ENCODE measurements at regions not wholly inside any gene's neighbourhood (a gene's known extent, or its start where the extent isn't known, plus 50 kb on each side); places are given as distances from the start of the nearest gene placed in this dataset.
"Not testable (repeated sequence)": the region's sequence is repeated elsewhere in the genome, so short reads cannot be mapped to it uniquely, and the experiment has no call there.

GRCh38 chr2:223319601-223320000 is 267.6 kb downstream of the KCNE4 start:
- H3K4me3 ChIP-seq (ENCODE audit: control insufficient read depth, low read depth, low read length), result no peak overlapping the region
- TF ChIP-seq, protein P1, sequence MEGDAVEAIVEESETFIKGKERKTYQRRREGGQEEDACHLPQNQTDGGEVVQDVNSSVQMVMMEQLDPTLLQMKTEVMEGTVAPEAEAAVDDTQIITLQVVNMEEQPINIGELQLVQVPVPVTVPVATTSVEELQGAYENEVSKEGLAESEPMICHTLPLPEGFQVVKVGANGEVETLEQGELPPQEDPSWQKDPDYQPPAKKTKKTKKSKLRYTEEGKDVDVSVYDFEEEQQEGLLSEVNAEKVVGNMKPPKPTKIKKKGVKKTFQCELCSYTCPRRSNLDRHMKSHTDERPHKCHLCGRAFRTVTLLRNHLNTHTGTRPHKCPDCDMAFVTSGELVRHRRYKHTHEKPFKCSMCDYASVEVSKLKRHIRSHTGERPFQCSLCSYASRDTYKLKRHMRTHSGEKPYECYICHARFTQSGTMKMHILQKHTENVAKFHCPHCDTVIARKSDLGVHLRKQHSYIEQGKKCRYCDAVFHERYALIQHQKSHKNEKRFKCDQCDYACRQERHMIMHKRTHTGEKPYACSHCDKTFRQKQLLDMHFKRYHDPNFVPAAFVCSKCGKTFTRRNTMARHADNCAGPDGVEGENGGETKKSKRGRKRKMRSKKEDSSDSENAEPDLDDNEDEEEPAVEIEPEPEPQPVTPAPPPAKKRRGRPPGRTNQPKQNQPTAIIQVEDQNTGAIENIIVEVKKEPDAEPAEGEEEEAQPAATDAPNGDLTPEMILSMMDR (IDR thresholded peaks at IDR 0.05; ENCODE audit: control insufficient read depth, insufficient read depth, low read depth, low read length, missing control alignments), result no peak
- no peak for DNase-seq (ENCODE audit: low read depth)

DNA sequence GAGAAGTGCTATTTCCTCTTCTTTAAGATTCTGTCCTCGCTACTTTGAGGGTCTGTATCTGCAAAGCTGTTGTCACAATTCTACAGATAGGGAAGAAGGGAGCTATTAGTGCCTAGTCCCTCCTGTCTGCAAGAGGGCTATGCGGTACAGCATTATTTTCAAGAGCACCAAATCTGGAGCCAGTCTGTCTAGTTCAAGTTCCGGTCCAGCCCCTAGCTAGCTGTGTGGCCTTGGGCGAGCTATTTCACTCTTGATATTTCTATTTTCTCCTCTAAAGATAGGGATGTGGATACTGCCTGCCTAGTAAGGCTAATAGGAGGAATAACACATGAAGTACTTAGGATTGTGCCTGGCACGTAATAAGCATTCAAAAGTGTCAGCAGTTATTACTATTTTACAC is 272.4 kb downstream of the KCNE4 start:
- H3K4me3 ChIP-seq (ENCODE audit: control insufficient read depth, low read depth, low read length), result no peak overlapping the region
- TF ChIP-seq, protein P1 (IDR thresholded peaks at IDR 0.05; ENCODE audit: control insufficient read depth, insufficient read depth, low read depth, low read length, missing control alignments), result no peak
- no peak for DNase-seq (ENCODE audit: low read depth)

DNA sequence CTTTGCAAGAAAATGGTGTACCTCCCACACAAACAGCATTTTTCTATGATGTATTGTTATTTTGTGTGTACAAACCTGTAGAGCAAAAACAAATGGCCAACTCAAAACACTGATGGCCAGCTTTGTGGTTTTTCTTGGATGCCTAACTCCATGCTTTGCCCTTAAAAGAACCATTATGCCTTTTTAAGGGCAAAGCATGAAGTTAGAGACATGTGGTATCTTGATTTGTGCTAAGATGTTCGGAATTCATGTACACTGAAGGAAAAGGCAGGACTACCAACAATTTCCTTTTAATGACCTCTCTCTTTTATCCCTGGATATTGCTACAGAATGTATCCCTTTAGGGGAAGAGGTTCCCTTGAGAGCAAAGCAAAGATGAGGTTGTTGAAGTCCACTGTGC is 273.6 kb downstream of the SCG2 start:
- no peak overlapping the region for H3K4me3 ChIP-seq (ENCODE audit: control insufficient read depth, low read depth, low read length)
- no peak for DNase-seq (ENCODE audit: low read depth)
- TF ChIP-seq, protein P1 (IDR thresholded peaks at IDR 0.05; ENCODE audit: control insufficient read depth, insufficient read depth, low read depth, low read length, missing control alignments), result no peak

DNA sequence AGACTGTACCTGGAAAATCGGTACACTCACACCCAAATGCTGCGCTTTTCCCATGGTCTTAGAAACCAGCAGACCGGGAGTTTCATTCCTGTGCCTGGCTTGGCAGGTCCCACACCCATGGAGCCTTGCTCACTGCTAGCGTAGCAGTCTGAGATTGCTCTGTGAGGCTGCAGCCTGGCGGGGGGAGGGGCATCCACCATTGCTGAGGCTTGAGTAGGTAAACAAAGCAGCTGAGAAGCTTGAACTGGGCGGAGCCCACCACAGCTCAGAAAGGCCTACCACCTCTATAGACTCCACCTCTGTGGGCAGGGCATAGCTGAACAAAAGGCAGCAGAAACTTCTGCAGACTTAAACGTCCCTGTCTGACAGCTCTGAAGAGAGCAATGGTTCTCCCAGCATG is 271.4 kb downstream of the SCG2 start:
- not testable (repeated sequence) for DNase-seq (ENCODE audit: low read depth); H3K4me3 ChIP-seq (ENCODE audit: control insufficient read depth, low read depth, low read length)

GRCh38 chr2:223338016-223338415 is 264.1 kb downstream of the SCG2 start:
- TF ChIP-seq, protein P1 (IDR thresholded peaks at IDR 0.05; ENCODE audit: control insufficient read depth, insufficient read depth, low read depth, low read length, missing control alignments), result no peak

DNA sequence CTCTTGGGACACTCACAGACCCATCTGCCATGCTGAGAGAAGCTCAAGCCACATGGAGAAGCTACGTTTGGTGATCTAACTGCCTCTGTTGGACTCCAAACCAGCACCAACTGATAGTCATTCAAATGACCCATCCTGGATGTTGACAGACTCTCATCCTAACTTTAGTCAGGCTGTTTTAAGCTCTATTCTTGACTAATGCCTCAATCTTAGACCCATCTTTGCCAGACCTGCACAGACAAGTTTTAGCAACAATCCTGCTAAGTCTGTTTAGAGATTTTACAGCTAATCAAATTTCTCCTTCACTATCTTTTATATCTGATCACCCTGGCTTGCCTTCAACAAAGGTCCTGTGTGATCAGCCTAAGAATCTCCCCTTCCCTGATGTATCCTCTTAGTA is 245.1 kb downstream of the SCG2 start:
- DNase-seq (ENCODE audit: low read depth), result no peak
- TF ChIP-seq, protein P1 (IDR thresholded peaks at IDR 0.05; ENCODE audit: control insufficient read depth, insufficient read depth, low read depth, low read length, missing control alignments), result no peak
- H3K4me3 ChIP-seq (ENCODE audit: control insufficient read depth, low read depth, low read length), result no peak overlapping the region

More at GRCh38 chr2:223338016-223338415, 264.1 kb downstream of the SCG2 start:
- no peak overlapping the region for H3K4me3 ChIP-seq (ENCODE audit: control insufficient read depth, low read depth, low read length)
- DNase-seq (ENCODE audit: low read depth), result no peak

DNA sequence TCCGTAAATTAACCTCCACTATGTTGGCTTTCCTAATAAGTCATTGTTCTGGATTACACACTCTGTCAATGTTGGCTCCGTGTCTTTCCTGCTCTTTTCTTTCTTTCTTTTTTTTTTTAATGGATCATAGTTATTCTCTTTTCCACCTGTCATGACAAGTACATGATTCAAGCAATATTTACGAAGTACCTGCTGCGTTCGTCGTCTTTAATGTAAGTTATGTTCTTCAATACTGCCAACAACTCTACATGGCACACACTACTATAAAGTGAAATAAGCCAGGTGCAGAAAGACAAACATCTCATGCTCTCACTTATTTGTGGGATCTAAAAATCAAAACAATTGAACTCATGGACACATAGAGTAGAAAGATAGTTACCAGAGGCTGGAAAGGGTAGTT is 239.1 kb downstream of the SCG2 start:
- DNase-seq (ENCODE audit: low read depth), result no peak
- TF ChIP-seq, protein P1 (IDR thresholded peaks at IDR 0.05; ENCODE audit: control insufficient read depth, insufficient read depth, low read depth, low read length, missing control alignments), result no peak
- no peak overlapping the region for H3K4me3 ChIP-seq (ENCODE audit: control insufficient read depth, low read depth, low read length)

Measured in AG09309 (cell line).